ENCODE measurements at regions not wholly inside any gene's neighbourhood (a gene's known extent, or its start where the extent isn't known, plus 50 kb on each side); places are given as distances from the start of the nearest gene placed in this dataset.

DNA sequence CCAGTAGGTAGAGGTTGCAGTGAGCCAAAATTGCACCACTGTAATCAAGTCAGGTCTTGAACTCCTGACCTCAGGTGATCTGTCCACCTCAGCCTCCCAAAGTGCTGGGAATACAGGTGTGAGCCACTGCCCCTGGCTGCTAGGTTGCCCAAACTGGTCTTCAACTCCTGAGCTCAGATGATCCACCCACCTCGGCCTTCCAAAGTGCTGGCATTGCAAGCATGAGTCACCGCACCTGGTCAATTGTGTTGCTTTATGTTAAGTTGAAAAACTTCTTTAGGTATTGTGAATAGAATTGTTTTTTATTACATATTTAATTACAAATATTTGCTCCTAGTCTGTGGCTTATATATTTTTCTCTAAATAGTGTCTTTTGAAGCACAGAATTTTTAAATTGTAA is 80.5 kb downstream of the PRKAB2 start:
- TF ChIP-seq SP1 (IDR thresholded peaks at IDR 0.05) (no peak), FOXK2 (IDR thresholded peaks at IDR 0.05) (no peak), ZNF384 (IDR thresholded peaks at IDR 0.05) (no peak), NFRKB (IDR thresholded peaks at IDR 0.05) (no peak), SUZ12 (IDR thresholded peaks at IDR 0.05) (no peak), TARDBP (IDR thresholded peaks at IDR 0.05) (no peak), HDGF (IDR thresholded peaks at IDR 0.05; ENCODE audit: borderline replicate concordance) (no peak), BHLHE40 (IDR thresholded peaks at IDR 0.05; ENCODE audit: borderline replicate concordance) (no peak), LEF1 (IDR thresholded peaks at IDR 0.05; ENCODE audit: borderline replicate concordance) (no peak)
